Activated effector memory CD4-positive, alpha-beta T cell treated with anti-CD3 and anti-CD28 coated beads, Interleukin-2, amount 50 U/mL, for 16 hours (primary cell): ENCODE measurements at regions not wholly inside any gene's neighbourhood (a gene's known extent, or its start where the extent isn't known, plus 50 kb on each side); places are given as distances from the start of the nearest gene placed in this dataset.

Experiments
- DNase-seq: peaks from one replicate; pipeline ENCODE4 v3.0.0-alpha.2; 2020

GRCh38 chr6:164006459-164006858 lies 591.9 kb downstream of the QKI start:
- DNase-seq: no peak

GRCh38 chr6:164005004-164005711 lies 590.6 kb downstream of the QKI start:
- DNase-seq: no peak

GRCh38 chr6:164000276-164000675 lies 585.8 kb downstream of the QKI start:
- no peak for DNase-seq

- no peak for DNase-seq
These were observed 585.1 kb downstream of the QKI start for GRCh38 chr6:163999475-164000125.

GRCh38 chr6:163998496-163998895 lies 584.0 kb downstream of the QKI start:
- no peak for DNase-seq

- DNase-seq: no peak
These were observed 582.0 kb downstream of the QKI start for GRCh38 chr6:163996491-163996890.

GRCh38 chr6:163994566-163994965 lies 580.0 kb downstream of the QKI start:
- DNase-seq: no peak

GRCh38 chr6:163992701-163993100 lies 578.2 kb downstream of the QKI start:
- DNase-seq: no peak

- no peak for DNase-seq
These were observed 577.5 kb downstream of the QKI start for GRCh38 chr6:163992056-163992455.

GRCh38 chr6:163991321-163991720 lies 576.8 kb downstream of the QKI start:
- no peak for DNase-seq

GRCh38 chr6:163986313-163986712 lies 571.8 kb downstream of the QKI start:
- no peak for DNase-seq

- DNase-seq: no peak
These were observed 571.2 kb downstream of the QKI start for GRCh38 chr6:163985710-163986109.

- no peak for DNase-seq
These were observed 570.5 kb downstream of the QKI start for GRCh38 chr6:163985040-163985439.

- DNase-seq: no peak
These were observed 569.8 kb downstream of the QKI start for GRCh38 chr6:163984124-163984936.

- no peak for DNase-seq
These were observed 569.2 kb downstream of the QKI start for GRCh38 chr6:163983679-163984078.

GRCh38 chr6:163974322-163974721 lies 559.8 kb downstream of the QKI start:
- DNase-seq: no peak

- DNase-seq: no peak
These were observed 557.6 kb downstream of the QKI start for GRCh38 chr6:163971841-163972838.

GRCh38 chr6:163970846-163971564 lies 556.5 kb downstream of the QKI start:
- DNase-seq: no peak

- no peak for DNase-seq
These were observed 551.2 kb downstream of the QKI start for GRCh38 chr6:163965426-163966348.

GRCh38 chr6:163964789-163965188 lies 550.3 kb downstream of the QKI start:
- DNase-seq: no peak
